Mucosa of descending colon (tissue), 3 donors: ENCODE measurements at regions not wholly inside any gene's neighbourhood (a gene's known extent, or its start where the extent isn't known, plus 50 kb on each side); places are given as distances from the start of the nearest gene placed in this dataset.
"Not testable (repeated sequence)": the region's sequence is repeated elsewhere in the genome, so short reads cannot be mapped to it uniquely, and the experiment has no call there.

Source experiments
- ATAC-seq: fragments of 200-7000 bp; cut with Tn5 transposase; one replicate; pipeline ENCODE4 v1.9.1; 2020; ENCODE audit warnings: mild to moderate bottlenecking, moderate library complexity
- DNase-seq, 3 donors: peaks; one replicate each; pipeline ENCODE4 v3.0.0-alpha.2; 2020
- H3K36me3 ChIP-seq: fragments of 200-600 bp; one replicate; pipeline ENCODE4 v1.8.0; 2021; ENCODE audit warnings: low read depth, mild to moderate bottlenecking
- H3K4me1 ChIP-seq: fragments of 200-600 bp; one replicate; pipeline ENCODE4 v1.8.0; 2021; ENCODE audit warnings: low read depth, mild to moderate bottlenecking
- H3K4me3 ChIP-seq: fragments of 200-600 bp; one replicate; pipeline ENCODE4 v1.8.0; 2021; ENCODE audit warnings: mild to moderate bottlenecking
- H3K9me3 ChIP-seq: fragments of 200-600 bp; one replicate; pipeline ENCODE4 v1.8.0; 2021; ENCODE audit warnings: mild to moderate bottlenecking
- CTCF ChIP-seq: fragments of 200-600 bp; IDR thresholded peaks from one replicate; pipeline ENCODE4 v1.8.0; 2022; ENCODE audit warnings: antibody characterized with exemption, mild to moderate bottlenecking
- intact Hi-C, 2 donors: fragments of 100-400 bp; cut with DNase I in 1 of 2; cut with micrococcal nuclease in 1 of 2; formaldehyde crosslinking; loops; one replicate each; pipeline versions ENCODE4 v1.11.0 to v1.11.1; 2022; cut with DNase I, micrococcal nuclease
- donor health status: DM: no; HTN: no; CAD: no; lungs with moderate emphysema.
- donor health status: DM: no; HTN: no; CAD: no.
- donor health status: DM: no; HTN: yes; CAD: no.

- TF ChIP-seq CTCF: no peak
- ATAC-seq: no peak
- no peaks in the 10 kb centered on the region for H3K36me3 ChIP-seq
- DNase-seq: no peak
- intact Hi-C loops: no loop called here
- H3K9me3 ChIP-seq: no peaks in the 10 kb centered on the region
- no peak overlapping the region for H3K4me3 ChIP-seq
- H3K4me1 ChIP-seq: no peaks in the 10 kb centered on the region
Observed at GRCh38 chr4:117162976-117163375, 77.6 kb upstream of the TRAM1L1 start.

GRCh38 chr4:117164338-117164737 lies 79.0 kb upstream of the TRAM1L1 start:
- intact Hi-C loops: no loop called here
- Histone ChIP-seq H3K4me3 (no peak overlapping the region), H3K36me3 (no peaks in the 10 kb centered on the region), H3K4me1 (no peaks in the 10 kb centered on the region), H3K9me3 (no peaks in the 10 kb centered on the region)
- ATAC-seq: no peak
- no peak for DNase-seq
- no peak for TF ChIP-seq CTCF

- H3K4me1 ChIP-seq, H3K4me3 ChIP-seq, H3K36me3 ChIP-seq, ATAC-seq, DNase-seq, intact Hi-C loops, H3K9me3 ChIP-seq: not testable (repeated sequence)
Observed at GRCh38 chr4:117175369-117175768, 90.0 kb upstream of the TRAM1L1 start.

- H3K36me3 ChIP-seq: no peaks in the 10 kb centered on the region
- intact Hi-C loops: no loop called here
- no peak for TF ChIP-seq CTCF
Observed at GRCh38 chr4:117203231-117203630, 117.9 kb upstream of the TRAM1L1 start.

GRCh38 chr4:117210551-117210950 lies 125.2 kb upstream of the TRAM1L1 start:
- intact Hi-C loops: no loop called here

More at GRCh38 chr4:117203231-117203630, 117.9 kb upstream of the TRAM1L1 start:
- ATAC-seq: no peak
- Histone ChIP-seq H3K4me1 (no peaks in the 10 kb centered on the region), H3K9me3 (no peaks in the 10 kb centered on the region), H3K4me3 (no peak overlapping the region)
- no peak for DNase-seq

GRCh38 chr4:117224256-117224655 lies 138.9 kb upstream of the TRAM1L1 start:
- TF ChIP-seq CTCF: no peak
- DNase-seq: no peak
- Histone ChIP-seq H3K4me1 (no peaks in the 10 kb centered on the region), H3K36me3 (no peaks in the 10 kb centered on the region), H3K9me3 (no peaks in the 10 kb centered on the region), H3K4me3 (no peak overlapping the region)
- ATAC-seq: no peak
- intact Hi-C loops: no loop called here

More at GRCh38 chr4:117210551-117210950, 125.2 kb upstream of the TRAM1L1 start:
- H3K4me1 ChIP-seq: no peaks in the 10 kb centered on the region
- DNase-seq: no peak
- TF ChIP-seq CTCF: no peak
- no peaks in the 10 kb centered on the region for H3K36me3 ChIP-seq
- no peaks in the 10 kb centered on the region for H3K9me3 ChIP-seq
- no peak overlapping the region for H3K4me3 ChIP-seq
- ATAC-seq: no peak
